HT1080 (cell line): ENCODE measurements at regions not wholly inside any gene's neighbourhood (a gene's known extent, or its start where the extent isn't known, plus 50 kb on each side); places are given as distances from the start of the nearest gene placed in this dataset.

Experiments used
- DNase-seq: peaks from one replicate; pipeline ENCODE4 v3.0.0-alpha.2; 2015; ENCODE audit warnings: low read depth

- DNase-seq: no peak
Measured at GRCh38 chr1:112219267-112219666, 176.7 kb upstream of the CTTNBP2NL start.

GRCh38 chr1:112230232-112230631, 165.8 kb upstream of the CTTNBP2NL start:
- DNase-seq: no peak

DNA sequence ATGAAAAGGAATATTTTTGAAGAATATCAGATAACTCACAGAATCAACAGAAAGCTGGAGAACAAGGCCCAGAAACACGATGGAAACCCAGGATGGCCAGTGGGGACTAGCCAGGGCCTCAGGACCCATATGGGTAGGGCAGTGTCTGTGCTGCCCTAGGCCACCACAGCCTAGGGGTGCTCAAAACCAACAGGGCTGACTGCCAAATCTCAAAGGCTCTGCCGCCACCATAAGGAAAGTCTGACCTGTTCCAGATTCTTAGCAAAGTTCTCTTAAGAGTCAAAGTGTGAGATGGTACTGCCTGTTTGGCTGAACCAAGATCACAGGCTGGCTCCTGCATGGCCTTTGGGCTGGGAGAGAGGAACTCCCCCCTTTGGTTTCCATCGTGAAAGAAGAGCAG, 164.7 kb upstream of the CTTNBP2NL start:
- no peak for DNase-seq

GRCh38 chr1:112232848-112233247, 163.2 kb upstream of the CTTNBP2NL start:
- DNase-seq: no peak

DNA sequence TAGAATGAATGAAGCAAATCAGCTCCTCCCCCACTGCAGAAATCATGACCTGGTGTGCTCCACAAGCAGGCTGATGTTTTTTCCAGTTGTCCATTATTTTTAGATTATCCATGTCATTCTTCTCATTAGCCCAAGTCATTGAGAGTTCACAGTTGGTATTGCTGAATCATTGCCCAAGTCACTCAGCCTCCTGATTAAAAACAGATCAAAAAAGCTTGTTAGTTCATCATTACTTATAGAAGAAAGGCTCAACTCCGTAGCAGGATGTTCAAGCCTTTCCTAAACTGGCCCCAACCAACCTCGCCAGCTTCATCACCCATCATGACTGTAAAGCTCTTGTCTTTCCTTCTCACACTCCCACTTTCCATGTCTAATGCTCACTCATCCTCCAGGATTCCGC, 161.3 kb upstream of the CTTNBP2NL start:
- no peak for DNase-seq

DNA sequence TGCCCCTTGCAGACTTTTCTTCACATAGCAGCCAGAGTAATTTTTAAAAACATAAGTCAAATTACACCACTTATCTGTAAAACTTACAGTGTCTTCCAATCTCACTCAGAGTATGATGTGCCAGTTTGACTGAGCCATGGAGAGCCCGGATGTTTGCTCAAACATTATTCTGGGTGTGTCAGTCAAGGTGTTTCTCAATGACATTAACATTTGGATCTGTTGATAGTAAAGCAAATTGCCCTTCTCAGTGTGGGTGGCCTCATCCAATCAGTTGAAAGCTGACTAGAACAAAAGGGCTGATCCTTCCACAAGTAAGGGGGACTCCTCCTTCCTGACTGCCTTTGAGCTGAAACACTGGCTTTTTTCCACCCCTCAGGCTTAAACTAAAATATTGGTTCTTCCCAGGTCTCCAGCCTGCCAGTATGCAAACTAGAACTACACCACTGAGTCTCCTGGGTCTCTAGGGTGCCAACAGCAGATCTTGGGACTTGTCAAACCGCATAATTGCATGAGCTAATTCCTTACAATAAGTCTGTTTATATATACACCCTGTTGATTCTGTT, 157.9 kb upstream of the CTTNBP2NL start:
- DNase-seq: no peak

DNA sequence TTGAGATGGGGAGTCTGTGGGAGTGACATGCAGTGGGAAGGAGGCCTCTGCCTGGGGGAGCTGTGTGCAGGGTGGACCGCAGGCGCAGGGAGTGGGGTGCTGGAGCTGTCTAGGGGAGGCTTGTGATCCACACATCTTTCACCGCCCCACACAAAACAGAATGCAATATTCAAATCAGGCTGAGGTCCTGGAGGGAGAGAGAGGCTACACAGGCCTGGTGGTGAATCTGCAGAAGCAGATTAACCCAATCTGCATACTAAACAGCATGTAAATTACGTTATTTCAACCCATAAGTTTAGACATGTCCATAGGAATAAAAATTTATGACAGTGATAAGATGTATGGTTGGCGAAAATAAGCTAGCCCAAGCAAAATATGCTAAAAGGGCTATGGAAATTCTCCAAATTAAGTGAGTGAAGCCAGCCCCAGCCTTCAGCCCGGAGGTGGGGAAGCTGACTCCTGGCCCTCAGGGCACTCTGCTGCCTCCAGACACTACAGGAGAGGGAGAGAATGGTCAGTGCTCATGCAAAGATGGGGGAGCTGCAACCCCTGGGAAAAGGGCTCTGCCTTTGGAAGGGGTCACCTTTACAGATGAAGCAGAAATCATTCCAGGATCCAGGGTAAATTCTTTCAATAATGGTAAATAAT, 156.2 kb upstream of the CTTNBP2NL start:
- no peak for DNase-seq

DNA sequence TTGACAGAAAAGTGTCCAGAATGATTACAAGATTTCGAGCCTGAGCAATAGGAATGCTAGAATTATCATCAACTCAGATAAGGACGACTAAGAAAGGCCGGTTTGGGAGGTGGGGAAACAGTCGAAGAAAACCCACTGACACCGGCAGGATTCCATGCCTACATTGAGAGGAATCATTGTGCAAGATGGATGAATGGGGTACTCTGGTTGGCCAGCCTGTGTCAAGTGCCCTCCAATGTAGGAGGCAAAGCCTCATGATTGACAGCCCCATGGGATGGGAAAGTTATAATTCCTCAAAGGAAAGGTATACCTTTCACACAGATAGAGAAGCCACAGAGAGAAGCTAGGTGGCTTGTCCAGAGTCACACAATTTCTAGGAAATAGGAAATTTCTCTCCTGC, 153.5 kb upstream of the CTTNBP2NL start:
- DNase-seq: no peak

GRCh38 chr1:112244131-112244530, 151.9 kb upstream of the CTTNBP2NL start:
- no peak for DNase-seq

DNA sequence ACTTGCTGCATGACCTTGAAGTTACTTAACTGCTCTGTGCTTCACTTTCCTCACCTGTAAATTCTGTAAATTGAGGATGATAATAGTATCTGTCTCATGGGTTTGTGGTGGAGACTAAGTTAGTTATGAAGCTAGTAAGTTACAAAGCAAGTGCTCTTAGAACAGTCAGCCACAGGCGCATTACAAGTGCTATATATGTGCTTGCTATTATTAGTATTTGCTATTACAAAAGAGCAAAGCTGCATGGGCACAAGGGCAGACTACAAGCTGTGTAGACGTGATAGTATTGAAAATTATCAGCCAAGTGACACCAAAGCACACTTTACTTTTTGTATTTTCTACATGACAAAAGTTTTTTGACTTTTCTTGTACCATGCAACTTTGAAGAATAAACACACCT, 150.9 kb upstream of the CTTNBP2NL start:
- DNase-seq: no peak

GRCh38 chr1:112247036-112247597, 148.9 kb upstream of the CTTNBP2NL start:
- no peak for DNase-seq

- DNase-seq: no peak
Measured at GRCh38 chr1:112247961-112248360, 148.1 kb upstream of the CTTNBP2NL start.

GRCh38 chr1:112250892-112251291, 145.1 kb upstream of the CTTNBP2NL start:
- DNase-seq: peak; percentile 48

GRCh38 chr1:112251766-112252506, 144.1 kb upstream of the CTTNBP2NL start:
- DNase-seq: peak; percentile 97

DNA sequence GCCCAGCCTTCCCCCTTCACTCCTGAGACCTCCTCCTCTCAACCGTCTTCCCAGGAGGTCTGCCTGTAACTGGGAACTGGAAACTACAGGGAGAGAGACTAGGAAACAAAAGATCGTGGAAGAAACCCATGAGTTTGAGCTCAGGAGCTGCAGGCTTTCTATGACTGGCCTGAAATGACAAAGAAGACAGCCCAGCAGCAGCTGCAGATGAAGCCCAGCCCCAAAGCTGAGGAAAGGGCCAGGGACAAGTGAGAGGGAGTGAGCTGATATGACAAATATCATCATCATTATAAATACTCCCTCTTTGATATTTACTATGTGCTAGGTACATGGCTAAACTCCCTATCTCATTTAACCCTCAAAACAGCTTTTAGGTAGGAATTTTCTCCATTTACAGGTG, 142.6 kb upstream of the CTTNBP2NL start:
- DNase-seq: no peak

GRCh38 chr1:112255080-112255479, 140.9 kb upstream of the CTTNBP2NL start:
- peak; percentile 69 for DNase-seq

DNA sequence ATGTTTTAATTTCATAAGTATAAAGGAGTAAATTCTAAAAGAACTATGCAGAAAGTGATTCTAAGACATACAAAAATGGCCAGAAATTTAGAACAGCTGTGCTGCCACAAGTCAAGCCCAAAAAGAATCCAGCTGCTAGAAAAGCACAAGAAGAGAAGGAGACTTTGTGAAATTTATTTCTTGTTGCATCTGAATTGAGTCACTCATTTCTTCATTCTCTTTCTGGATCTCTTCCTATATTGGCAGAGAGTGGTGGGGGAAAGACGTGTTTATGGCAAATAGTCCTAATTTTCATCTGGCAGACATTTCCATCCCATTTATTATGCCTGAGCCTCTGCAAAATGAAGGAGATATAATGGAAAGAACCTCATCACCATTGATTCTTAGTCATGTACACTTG, 139.6 kb upstream of the CTTNBP2NL start:
- DNase-seq: no peak

DNA sequence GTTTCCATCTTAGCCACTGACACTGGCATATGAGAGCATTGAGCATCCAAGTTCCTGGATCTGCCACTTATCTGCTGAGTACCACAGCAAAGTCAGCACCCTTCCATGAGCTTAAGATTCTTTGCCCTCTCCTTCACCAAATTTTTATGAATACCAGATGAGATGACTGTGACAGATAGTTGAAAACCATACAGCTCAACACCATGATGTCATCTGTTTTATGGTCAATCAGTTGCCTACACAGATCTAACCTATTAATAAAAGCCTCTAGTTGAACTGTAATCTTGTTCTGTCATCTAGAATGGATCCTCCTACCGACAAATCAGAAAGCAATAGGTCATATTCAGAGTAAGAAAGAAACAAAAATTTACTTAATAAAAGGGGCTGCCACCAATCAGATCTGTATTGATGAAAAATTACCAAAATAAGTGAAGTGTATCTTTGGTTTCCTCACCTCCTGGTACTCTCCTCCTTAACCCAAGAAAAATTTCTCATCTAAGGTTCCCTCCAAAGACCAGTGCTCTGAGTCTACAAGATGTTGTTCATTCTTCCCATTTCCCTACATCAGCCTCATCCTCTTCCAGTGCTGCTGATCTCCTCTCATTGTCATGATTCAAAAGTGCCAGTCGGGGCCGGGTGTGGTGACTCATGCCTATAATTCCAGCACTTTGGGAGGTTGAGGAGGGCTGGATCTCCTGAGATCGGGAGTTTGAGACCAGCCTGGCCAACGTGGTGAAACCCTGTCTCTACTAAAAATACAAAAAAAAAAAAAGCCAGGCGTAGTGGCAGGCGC, 138.8 kb upstream of the CTTNBP2NL start:
- DNase-seq: peak; percentile 59

- DNase-seq: no peak
Measured at GRCh38 chr1:112260699-112261098, 135.3 kb upstream of the CTTNBP2NL start.

DNA sequence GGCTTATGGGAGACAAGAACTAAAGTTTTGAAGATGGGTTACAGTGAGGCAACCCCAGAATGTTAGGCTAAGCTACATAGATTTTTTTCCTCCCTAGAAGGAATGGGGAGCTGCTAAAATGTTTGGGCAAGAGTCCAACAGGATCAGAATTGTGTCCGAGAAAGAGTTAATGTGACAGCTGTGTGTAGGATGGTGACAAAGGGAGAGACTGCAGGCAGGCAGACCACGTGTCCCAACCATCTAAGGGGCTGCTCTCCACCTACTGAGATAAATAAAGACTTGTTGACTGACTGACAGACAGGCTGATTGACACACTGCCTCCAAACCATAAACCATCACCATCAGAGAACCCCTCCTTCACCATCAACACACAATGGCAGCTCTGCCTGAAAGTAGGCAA, 133.7 kb upstream of the CTTNBP2NL start:
- DNase-seq: no peak

GRCh38 chr1:112263042-112263441, 133.0 kb upstream of the CTTNBP2NL start:
- DNase-seq: no peak

- DNase-seq: peak; percentile 73
Measured at GRCh38 chr1:112263453-112263852, 132.6 kb upstream of the CTTNBP2NL start.
